Mesendoderm (in vitro differentiated cells): ENCODE measurements at regions not wholly inside any gene's neighbourhood (a gene's known extent, or its start where the extent isn't known, plus 50 kb on each side); places are given as distances from the start of the nearest gene placed in this dataset.

Experiments used
- DNase-seq: peaks from one replicate; pipeline ENCODE4 v3.0.0; 2013
- H2AK5ac ChIP-seq: 2 replicates; pipeline ENCODE4 v1.6.1; 2013; ENCODE audit warnings: low read length, inconsistent platforms
- H2BK120ac ChIP-seq: 2 replicates; pipeline ENCODE4 v1.6.1; 2013; ENCODE audit warnings: low read depth, mild to moderate bottlenecking, low read length, moderate library complexity, mixed read lengths
- H2BK15ac ChIP-seq: replicated peaks from 2 replicates; pipeline ENCODE4 v1.6.1; 2013; ENCODE audit warnings: low read depth, mild to moderate bottlenecking, moderate library complexity
- H2BK5ac ChIP-seq: 2 replicates; pipeline ENCODE4 v1.6.1; 2013; ENCODE audit warnings: low read length, inconsistent platforms
- H3K18ac ChIP-seq: 2 replicates; pipeline ENCODE4 v1.6.1; 2013; ENCODE audit warnings: mild to moderate bottlenecking, low read length, mixed read lengths
- H3K23ac ChIP-seq: one replicate; pipeline ENCODE4 v1.6.1; 2013; ENCODE audit warnings: low read length
- H3K27ac ChIP-seq: 2 replicates; pipeline ENCODE4 v1.5.1; 2013; ENCODE audit warnings: low read depth, mild to moderate bottlenecking, inconsistent platforms, low read length, moderate library complexity
- H3K27me3 ChIP-seq: 2 replicates; pipeline ENCODE4 v1.6.1; 2013; ENCODE audit warnings: low read length, control low read depth, mild to moderate bottlenecking, inconsistent platforms; ENCODE audit not compliant: insufficient read depth, poor library complexity
- H3K36me3 ChIP-seq: 2 replicates; pipeline ENCODE4 v1.6.1; 2013; ENCODE audit warnings: low read length, inconsistent platforms; ENCODE audit not compliant: control insufficient read depth, insufficient read depth
- H3K4ac ChIP-seq: one replicate; pipeline ENCODE4 v1.6.1; 2013; ENCODE audit warnings: low read depth, mild to moderate bottlenecking, low read length, moderate library complexity
- H3K4me1 ChIP-seq: 2 replicates; pipeline ENCODE4 v1.6.1; 2013; ENCODE audit warnings: low read depth, low read length, inconsistent platforms; ENCODE audit not compliant: control insufficient read depth
- H3K4me2 ChIP-seq: 2 replicates; pipeline ENCODE4 v1.6.1; 2013; ENCODE audit warnings: low read length
- H3K4me3 ChIP-seq: 2 replicates; pipeline ENCODE4 v1.5.1; 2013; ENCODE audit warnings: mild to moderate bottlenecking, low read length
- H3K56ac ChIP-seq: one replicate; pipeline ENCODE4 v1.6.1; 2013; ENCODE audit warnings: low read length
- H3K79me1 ChIP-seq: 2 replicates; pipeline ENCODE4 v1.6.1; 2013; ENCODE audit warnings: low read length, inconsistent platforms
- H3K79me2 ChIP-seq: 2 replicates; pipeline ENCODE4 v1.6.1; 2013; ENCODE audit warnings: mild to moderate bottlenecking, low read length; ENCODE audit not compliant: control insufficient read depth, insufficient read depth
- H3K9ac ChIP-seq: 2 replicates; pipeline ENCODE4 v1.6.1; 2013; ENCODE audit warnings: low read length, inconsistent platforms
- H4K5ac ChIP-seq: one replicate; pipeline ENCODE4 v1.6.1; 2013; ENCODE audit warnings: low read length
- H4K8ac ChIP-seq: one replicate; pipeline ENCODE4 v1.6.1; 2013; ENCODE audit warnings: low read depth, mild to moderate bottlenecking, control low read depth, low read length, moderate library complexity
- WGBS: extraction: QIAGEN DNeasy Blood & Tissue Kit; methylation state at CpG from one replicate; pipeline ENCODE4 v1.1.7; 2013; ENCODE audit warnings: low lambda C conversion rate, missing lambda C conversion rate; ENCODE audit not compliant: insufficient coverage; ENCODE audit errors: extremely low coverage; 5-methylcytosine and 5-hydroxymethylcytosine counted together

GRCh38 chr1:80202118-80202517 is 1195.6 kb upstream of the ADGRL4 start:
- Histone ChIP-seq H2BK15ac (no peak overlapping the region), H3K4me2 (no peak overlapping the region), H3K4me3 (no peak overlapping the region), H3K4ac (no peak overlapping the region), H3K56ac (no peak overlapping the region), H3K79me2 (no peaks in the 10 kb centered on the region), H3K79me1 (no peaks in the 10 kb centered on the region), H3K4me1 (no peaks in the 10 kb centered on the region), H3K18ac (no peak overlapping the region), H3K27ac (no peak overlapping the region), H3K23ac (no peak overlapping the region), H2BK120ac (no peak overlapping the region), H4K5ac (no peak overlapping the region), H4K8ac (no peak overlapping the region), H3K27me3 (no peaks in the 10 kb centered on the region), H2AK5ac (no peak overlapping the region), H3K36me3 (no peaks in the 10 kb centered on the region), H3K9ac (no peak overlapping the region), H2BK5ac (no peak overlapping the region)
- WGBS, result no CpG with 5 or more reads among the region's 4 CpGs
- no peak for DNase-seq

DNA sequence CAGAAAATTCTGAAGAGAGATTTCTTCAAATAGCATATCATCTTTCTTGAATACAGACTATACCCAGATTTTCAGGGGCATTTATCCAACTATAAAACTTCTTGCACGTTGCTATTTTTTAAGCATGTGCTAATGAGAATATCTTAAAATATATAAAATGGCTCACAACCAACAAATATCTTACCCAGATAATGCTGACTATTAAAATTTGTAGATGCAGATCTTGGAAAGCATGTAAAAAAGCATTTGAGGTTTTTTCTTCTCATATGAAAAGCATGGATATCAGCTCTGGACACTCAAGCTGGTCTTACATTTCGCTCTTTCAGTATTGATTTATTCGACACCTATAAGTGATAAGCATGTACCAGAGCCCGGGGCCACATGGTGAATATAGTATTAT is 1187.7 kb upstream of the ADGRL4 start:
- H3K79me1 ChIP-seq, result no peaks in the 10 kb centered on the region
- no peak overlapping the region for H2BK15ac ChIP-seq
- no peak overlapping the region for H4K8ac ChIP-seq
- no CpG with 5 or more reads among the region's 4 CpGs for WGBS
- no peaks in the 10 kb centered on the region for H3K36me3 ChIP-seq
- no peak overlapping the region for H3K23ac ChIP-seq
- H2BK5ac ChIP-seq, result no peak overlapping the region
- no peak overlapping the region for H3K9ac ChIP-seq
- H3K56ac ChIP-seq, result no peak overlapping the region
- no peaks in the 10 kb centered on the region for H3K79me2 ChIP-seq
- no peak overlapping the region for H3K27ac ChIP-seq
- no peak overlapping the region for H2BK120ac ChIP-seq
- no peak overlapping the region for H4K5ac ChIP-seq
- no peak overlapping the region for H3K4me2 ChIP-seq
- H3K4me3 ChIP-seq, result no peak overlapping the region
- H3K4ac ChIP-seq, result no peak overlapping the region
- no peaks in the 10 kb centered on the region for H3K4me1 ChIP-seq
- H3K18ac ChIP-seq, result no peak overlapping the region
- H2AK5ac ChIP-seq, result no peak overlapping the region
- DNase-seq, result no peak
- H3K27me3 ChIP-seq, result no peaks in the 10 kb centered on the region

DNA sequence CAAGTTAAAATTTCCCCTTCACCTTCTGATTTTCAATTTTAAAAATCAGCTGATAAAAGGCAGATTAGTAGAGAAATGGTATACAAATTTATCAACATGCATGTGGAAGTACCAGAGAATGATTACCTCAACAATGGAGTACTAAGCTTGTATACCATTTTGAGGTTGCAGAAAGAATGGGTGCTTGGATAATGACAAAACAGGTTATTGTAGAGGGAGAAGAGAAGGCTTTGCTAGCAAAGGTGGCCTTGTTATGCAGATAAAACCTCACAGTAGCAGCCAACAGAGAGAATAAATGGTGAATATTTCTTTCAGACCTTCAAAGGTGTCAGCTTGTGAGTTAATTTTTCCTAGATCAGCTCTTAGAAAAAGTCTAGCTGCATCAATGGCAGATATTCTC is 1174.9 kb upstream of the ADGRL4 start:
- no peaks in the 10 kb centered on the region for H3K36me3 ChIP-seq
- no peak for DNase-seq

GRCh38 chr1:80171631-80172030 is 1165.1 kb upstream of the ADGRL4 start:
- Histone ChIP-seq H4K5ac (no peak overlapping the region), H3K4me2 (no peak overlapping the region), H4K8ac (no peak overlapping the region), H2BK5ac (no peak overlapping the region), H3K23ac (no peak overlapping the region), H3K27me3 (no peaks in the 10 kb centered on the region), H3K79me2 (no peaks in the 10 kb centered on the region), H2BK15ac (no peak overlapping the region), H3K27ac (no peak overlapping the region), H3K18ac (no peak overlapping the region), H3K4me3 (no peak overlapping the region), H3K36me3 (no peaks in the 10 kb centered on the region), H2AK5ac (no peak overlapping the region), H3K4ac (no peak overlapping the region), H3K9ac (no peak overlapping the region), H3K56ac (no peak overlapping the region), H2BK120ac (no peak overlapping the region), H3K4me1 (no peaks in the 10 kb centered on the region), H3K79me1 (no peaks in the 10 kb centered on the region)
- WGBS, result no CpG with 5 or more reads among the region's 4 CpGs
- DNase-seq, result no peak

More for the DNA sequence above, 1174.9 kb upstream of the ADGRL4 start:
- Histone ChIP-seq H3K56ac (no peak overlapping the region), H2BK5ac (no peak overlapping the region), H3K4me3 (no peak overlapping the region), H3K18ac (no peak overlapping the region), H3K27me3 (no peaks in the 10 kb centered on the region), H3K79me2 (no peaks in the 10 kb centered on the region), H3K4ac (no peak overlapping the region), H3K4me2 (no peak overlapping the region), H2AK5ac (no peak overlapping the region), H3K79me1 (no peaks in the 10 kb centered on the region), H2BK120ac (no peak overlapping the region), H3K23ac (no peak overlapping the region), H3K27ac (no peak overlapping the region), H4K5ac (no peak overlapping the region), H3K9ac (no peak overlapping the region), H4K8ac (no peak overlapping the region), H3K4me1 (no peaks in the 10 kb centered on the region), H2BK15ac (no peak overlapping the region)

DNA sequence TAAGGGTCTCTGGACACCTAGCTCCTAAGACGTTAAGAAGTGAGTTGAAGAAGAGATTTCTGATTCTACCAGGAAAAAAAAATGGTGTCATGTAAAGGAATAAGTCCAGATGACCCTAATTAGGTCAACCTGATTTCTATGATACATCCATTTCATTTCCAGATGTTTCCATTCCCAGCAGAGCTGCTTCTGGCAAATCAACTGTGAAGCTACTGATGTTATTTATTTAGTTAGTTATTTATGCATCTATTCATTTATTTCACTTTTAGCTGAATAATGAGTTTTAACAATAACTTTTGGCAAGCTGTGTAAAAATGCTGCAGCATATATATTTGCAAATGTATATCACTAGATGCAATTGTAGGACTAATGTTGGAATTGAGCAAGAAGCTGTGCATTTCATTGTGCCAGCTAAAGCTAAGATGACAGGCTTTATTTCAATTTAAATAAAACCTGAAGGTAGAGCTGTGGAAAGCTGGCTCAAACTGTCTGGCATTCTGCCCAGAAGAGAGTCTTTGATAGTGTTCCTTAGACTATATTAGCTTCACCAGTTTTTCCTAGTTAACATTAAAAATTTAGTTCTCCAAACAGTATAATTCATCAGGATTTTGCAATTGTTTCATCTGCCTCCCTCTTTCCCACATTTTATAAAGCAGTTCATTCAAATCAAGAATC is 1164.4 kb upstream of the ADGRL4 start:
- no peak for DNase-seq
- H3K23ac ChIP-seq, result no peak overlapping the region
- H3K4me2 ChIP-seq, result no peak overlapping the region
- no peak overlapping the region for H3K18ac ChIP-seq
- no peak overlapping the region for H2BK15ac ChIP-seq
- H4K8ac ChIP-seq, result no peak overlapping the region
- H3K36me3 ChIP-seq, result no peaks in the 10 kb centered on the region
- H3K4me3 ChIP-seq, result no peak overlapping the region
- WGBS, result no CpG with 5 or more reads among the region's 1 CpG
- H3K9ac ChIP-seq, result no peak overlapping the region
- H3K27ac ChIP-seq, result no peak overlapping the region
- no peak overlapping the region for H4K5ac ChIP-seq
- no peak overlapping the region for H2BK5ac ChIP-seq
- no peak overlapping the region for H2AK5ac ChIP-seq
- H3K27me3 ChIP-seq, result no peaks in the 10 kb centered on the region
- H3K56ac ChIP-seq, result no peak overlapping the region
- H3K4ac ChIP-seq, result no peak overlapping the region
- no peaks in the 10 kb centered on the region for H3K4me1 ChIP-seq
- no peaks in the 10 kb centered on the region for H3K79me2 ChIP-seq
- no peak overlapping the region for H2BK120ac ChIP-seq
- H3K79me1 ChIP-seq, result no peaks in the 10 kb centered on the region

DNA sequence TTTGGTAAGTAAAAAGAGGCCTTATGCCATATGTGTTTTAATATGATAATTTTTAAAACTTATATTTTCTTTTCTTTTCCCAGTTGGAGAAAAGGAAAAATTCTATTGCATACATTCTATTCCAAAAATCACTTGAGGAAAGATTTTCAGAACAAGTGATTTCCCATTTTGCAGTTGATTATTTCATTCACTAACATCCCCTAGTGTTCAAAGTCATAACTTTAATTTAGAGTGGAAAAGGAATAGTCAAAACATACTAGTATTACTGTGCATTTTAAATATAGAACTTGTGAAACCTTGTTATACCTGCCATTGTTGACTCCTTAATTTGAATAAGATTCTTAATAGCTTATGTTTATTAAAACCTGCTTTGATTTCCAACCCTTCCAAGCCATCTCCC is 1157.6 kb upstream of the ADGRL4 start:
- Histone ChIP-seq H3K4me1 (no peaks in the 10 kb centered on the region), H2AK5ac (no peak overlapping the region), H3K4me2 (no peak overlapping the region), H4K8ac (no peak overlapping the region), H3K23ac (no peak overlapping the region), H3K79me2 (no peaks in the 10 kb centered on the region), H3K27me3 (no peaks in the 10 kb centered on the region), H3K9ac (no peak overlapping the region), H2BK120ac (no peak overlapping the region), H4K5ac (no peak overlapping the region), H3K4me3 (no peak overlapping the region), H2BK15ac (no peak overlapping the region), H3K79me1 (no peaks in the 10 kb centered on the region), H3K18ac (no peak overlapping the region), H3K4ac (no peak overlapping the region), H3K56ac (no peak overlapping the region), H3K36me3 (no peaks in the 10 kb centered on the region), H2BK5ac (no peak overlapping the region), H3K27ac (no peak overlapping the region)
- no peak for DNase-seq
